Loucy (cell line): ENCODE measurements at regions not wholly inside any gene's neighbourhood (a gene's known extent, or its start where the extent isn't known, plus 50 kb on each side); places are given as distances from the start of the nearest gene placed in this dataset.

Source experiments
- H2AFZ ChIP-seq: fragments of 200-600 bp; sonication (generic); 2 replicates; pipeline ENCODE4 v1.6.0; 2016; ENCODE audit warnings: antibody characterized with exemption, mild to moderate bottlenecking, low read length, moderate library complexity
- H3F3A ChIP-seq: fragments of 200-600 bp; 2 replicates; pipeline ENCODE4 v1.6.0; 2016; ENCODE audit warnings: antibody characterized with exemption, low read depth, mild to moderate bottlenecking
- H3K27me3 ChIP-seq: fragments of 200-600 bp; sonication (generic); 2 replicates; pipeline ENCODE4 v1.6.1; 2014; ENCODE audit warnings: low read length, mild to moderate bottlenecking; ENCODE audit not compliant: insufficient read depth, poor library complexity, severe bottlenecking
- H3K36me3 ChIP-seq: fragments of 200-600 bp; sonication (generic); 2 replicates; pipeline ENCODE4 v1.6.1; 2016; ENCODE audit warnings: low read length; ENCODE audit not compliant: insufficient read depth
- H3K4me1 ChIP-seq: fragments of 200-600 bp; sonication (generic); 2 replicates; pipeline ENCODE4 v1.5.1; 2014; ENCODE audit warnings: low read length, mild to moderate bottlenecking; ENCODE audit not compliant: insufficient read depth, poor library complexity, severe bottlenecking
- H3K4me2 ChIP-seq: fragments of 200-600 bp; sonication (generic); 2 replicates; pipeline ENCODE4 v1.6.0; 2014; ENCODE audit warnings: antibody characterized with exemption, low read length, low read depth, mild to moderate bottlenecking; ENCODE audit not compliant: poor library complexity, severe bottlenecking
- H3K4me3 ChIP-seq: fragments of 200-600 bp; sonication (generic); 2 replicates; pipeline ENCODE4 v1.5.1; 2014; ENCODE audit warnings: low read length, mild to moderate bottlenecking, mixed read lengths; ENCODE audit not compliant: poor library complexity, severe bottlenecking
- H3K79me2 ChIP-seq: fragments of 200-600 bp; sonication (generic); 2 replicates; pipeline ENCODE4 v1.6.1; 2014; ENCODE audit warnings: low read length; ENCODE audit not compliant: insufficient read depth
- H3K9ac ChIP-seq: fragments of 200-600 bp; sonication (generic); 2 replicates; pipeline ENCODE4 v1.6.0; 2014; ENCODE audit warnings: mild to moderate bottlenecking, low read depth, low read length, moderate library complexity; ENCODE audit not compliant: poor library complexity, severe bottlenecking
- H3K9me2 ChIP-seq: fragments of 200-600 bp; sonication (generic); replicated peaks from 2 replicates; pipeline ENCODE4 v1.6.1; 2016; ENCODE audit warnings: low read depth, low read length, mixed read lengths
- H3K9me3 ChIP-seq: fragments of 200-600 bp; sonication (generic); 2 replicates; pipeline ENCODE4 v1.6.1; 2014; ENCODE audit warnings: mild to moderate bottlenecking, antibody characterized with exemption, low read length, low read depth; ENCODE audit not compliant: insufficient read depth
- H4K20me1 ChIP-seq: fragments of 200-600 bp; sonication (generic); 2 replicates; pipeline ENCODE4 v1.6.0; 2014; ENCODE audit warnings: antibody characterized with exemption, low read length, mild to moderate bottlenecking; ENCODE audit not compliant: insufficient read depth, poor library complexity, severe bottlenecking
- EZH2phosphoT487 ChIP-seq: fragments of 200-600 bp; IDR thresholded peaks from 2 replicates; pipeline ENCODE4 v1.6.1; 2018; ENCODE audit warnings: antibody characterized with exemption, mild to moderate bottlenecking, moderate library complexity, borderline replicate concordance
- TF ChIP-seq, protein P1 (sequence below): fragments of 200-600 bp; sonication (generic); conservative IDR thresholded peaks from 2 replicates; pipeline ENCODE4 v1.5.1; 2014; ENCODE audit warnings: mild to moderate bottlenecking, antibody characterized with exemption, low read length

DNA sequence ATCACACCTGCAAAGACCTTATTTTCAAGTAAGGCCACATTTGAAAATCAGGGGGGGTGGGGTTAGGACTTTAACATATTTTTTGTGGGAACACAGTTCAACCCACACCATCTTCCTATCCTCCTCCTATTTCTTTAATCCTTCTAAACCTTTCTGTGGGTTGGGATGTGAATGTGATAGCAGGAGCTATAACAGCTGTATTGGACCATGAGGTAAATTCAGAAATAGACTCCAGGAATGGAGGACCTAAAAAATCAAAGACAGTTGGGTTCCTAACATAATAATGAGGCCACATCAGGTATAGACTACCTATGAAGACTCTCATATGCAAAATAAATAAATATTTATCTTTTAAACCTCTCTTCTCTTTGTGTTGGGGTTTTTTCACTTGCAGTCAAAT lies 451.4 kb downstream of the XYLT1 start:
- Histone ChIP-seq H3K9me3 (no peaks in the 10 kb centered on the region; the same call in 1 of the 2 replicates), H4K20me1 (no peaks in the 10 kb centered on the region), H3K4me1 (peaks cover 10% of the 10 kb centered on the region), H3K9me2 (no peaks in the 10 kb centered on the region), H2AFZ (no peak overlapping the region), H3K79me2 (no peaks in the 10 kb centered on the region), H3K4me3 (no peak overlapping the region), H3K9ac (no peak overlapping the region), H3K27me3 (no peaks in the 10 kb centered on the region), H3K36me3 (no peaks in the 10 kb centered on the region), H3F3A (no peaks in the 10 kb centered on the region), H3K4me2 (no peak overlapping the region)
- TF ChIP-seq EZH2phosphoT487, result no peak
- TF ChIP-seq, protein P1, sequence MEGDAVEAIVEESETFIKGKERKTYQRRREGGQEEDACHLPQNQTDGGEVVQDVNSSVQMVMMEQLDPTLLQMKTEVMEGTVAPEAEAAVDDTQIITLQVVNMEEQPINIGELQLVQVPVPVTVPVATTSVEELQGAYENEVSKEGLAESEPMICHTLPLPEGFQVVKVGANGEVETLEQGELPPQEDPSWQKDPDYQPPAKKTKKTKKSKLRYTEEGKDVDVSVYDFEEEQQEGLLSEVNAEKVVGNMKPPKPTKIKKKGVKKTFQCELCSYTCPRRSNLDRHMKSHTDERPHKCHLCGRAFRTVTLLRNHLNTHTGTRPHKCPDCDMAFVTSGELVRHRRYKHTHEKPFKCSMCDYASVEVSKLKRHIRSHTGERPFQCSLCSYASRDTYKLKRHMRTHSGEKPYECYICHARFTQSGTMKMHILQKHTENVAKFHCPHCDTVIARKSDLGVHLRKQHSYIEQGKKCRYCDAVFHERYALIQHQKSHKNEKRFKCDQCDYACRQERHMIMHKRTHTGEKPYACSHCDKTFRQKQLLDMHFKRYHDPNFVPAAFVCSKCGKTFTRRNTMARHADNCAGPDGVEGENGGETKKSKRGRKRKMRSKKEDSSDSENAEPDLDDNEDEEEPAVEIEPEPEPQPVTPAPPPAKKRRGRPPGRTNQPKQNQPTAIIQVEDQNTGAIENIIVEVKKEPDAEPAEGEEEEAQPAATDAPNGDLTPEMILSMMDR, result no peak

DNA sequence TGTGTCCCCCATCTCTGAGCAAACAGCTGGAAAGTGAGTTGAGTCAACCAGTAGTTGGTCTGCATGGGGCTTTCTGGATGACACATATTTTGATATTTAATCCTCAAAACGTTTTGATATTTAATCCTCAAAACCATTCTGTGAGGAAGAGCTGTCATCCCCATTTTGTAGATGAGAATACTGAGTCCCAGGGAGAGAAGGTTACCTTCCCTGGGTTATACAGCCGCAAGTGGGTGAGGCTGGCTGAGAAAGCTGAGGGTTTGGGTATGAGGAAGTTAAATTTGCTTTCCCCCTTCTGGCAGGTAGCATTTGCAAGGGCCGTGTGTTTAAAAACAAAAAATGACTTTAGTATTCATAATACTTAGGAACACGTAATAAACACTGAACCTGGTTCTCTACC lies 447.2 kb downstream of the XYLT1 start:
- Histone ChIP-seq H3K9ac (no peak overlapping the region), H4K20me1 (no peaks in the 10 kb centered on the region), H3K36me3 (no peaks in the 10 kb centered on the region), H3K79me2 (no peaks in the 10 kb centered on the region), H3K27me3 (no peaks in the 10 kb centered on the region), H3K4me2 (no peak overlapping the region), H3K4me3 (no peak overlapping the region), H3K9me3 (no peaks in the 10 kb centered on the region), H3K4me1 (peaks cover 29% of the 10 kb centered on the region), H3F3A (no peaks in the 10 kb centered on the region), H3K9me2 (no peaks in the 10 kb centered on the region), H2AFZ (no peak overlapping the region)
- no peak for TF ChIP-seq EZH2phosphoT487
- TF ChIP-seq, protein P1, result no peak

DNA sequence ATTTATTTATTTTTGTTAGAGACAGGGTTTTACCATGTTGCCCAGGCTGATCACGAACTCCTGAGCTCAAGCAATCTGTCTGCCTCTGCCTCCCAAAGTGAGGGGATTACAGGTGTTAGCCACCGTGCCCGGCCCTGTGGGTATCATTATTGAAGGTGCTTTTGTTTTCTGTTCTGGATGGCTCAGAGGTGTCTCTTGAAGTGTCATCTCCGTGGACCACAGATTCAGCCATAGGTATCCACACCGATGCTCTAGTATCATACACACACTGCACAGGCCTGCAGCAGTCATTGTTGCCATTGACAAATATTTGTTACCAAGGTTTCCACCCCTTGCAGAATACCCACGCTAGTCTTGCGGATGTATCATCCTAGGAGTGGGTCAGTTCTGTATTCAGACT lies 446.2 kb downstream of the XYLT1 start:
- no peak for TF ChIP-seq EZH2phosphoT487
- H3K27me3 ChIP-seq, result no peaks in the 10 kb centered on the region
- H3K9me3 ChIP-seq, result no peaks in the 10 kb centered on the region; the same call in 1 of the 2 replicates
- no peaks in the 10 kb centered on the region for H3K36me3 ChIP-seq
- no peaks in the 10 kb centered on the region for H3K9me2 ChIP-seq
- no peak overlapping the region for H3K9ac ChIP-seq
- no peak overlapping the region for H3K4me3 ChIP-seq
- H3F3A ChIP-seq, result no peaks in the 10 kb centered on the region
- H3K79me2 ChIP-seq, result no peaks in the 10 kb centered on the region
- no peak overlapping the region for H2AFZ ChIP-seq
- H4K20me1 ChIP-seq, result no peaks in the 10 kb centered on the region
- H3K4me1 ChIP-seq, result peaks cover 26% of the 10 kb centered on the region
- no peak overlapping the region for H3K4me2 ChIP-seq

DNA sequence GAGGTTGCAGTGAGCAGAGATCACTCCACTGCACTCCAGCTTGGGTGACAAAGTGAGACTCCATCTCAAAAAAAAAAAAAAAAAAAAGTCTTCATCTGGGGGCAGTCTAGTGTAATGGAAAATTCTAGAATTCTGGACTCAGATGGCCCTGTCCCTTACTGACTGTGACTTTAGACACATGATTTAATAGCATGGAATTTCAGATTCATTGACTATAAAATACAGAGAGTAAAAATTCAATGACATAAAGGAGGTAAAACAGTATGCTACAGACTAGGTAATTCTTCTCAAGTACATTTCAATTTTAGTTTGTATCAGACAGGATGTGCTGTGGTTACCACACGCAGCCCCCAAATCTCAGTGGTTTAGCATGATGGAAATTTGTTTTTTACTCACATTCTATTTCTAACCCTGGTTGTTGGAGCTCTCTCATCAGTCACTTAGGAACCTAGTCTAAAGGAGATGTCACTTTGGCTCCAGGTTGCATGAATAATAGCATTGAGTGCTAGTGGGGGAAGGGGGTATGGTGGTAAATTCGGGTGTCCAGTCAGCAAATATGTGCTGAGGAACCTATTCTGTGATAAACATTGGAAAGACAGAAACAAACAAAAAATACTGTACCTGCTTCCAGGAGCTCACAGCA lies 444.0 kb downstream of the XYLT1 start:
- H3K9me2 ChIP-seq, result no peaks in the 10 kb centered on the region
- H3K9ac ChIP-seq, result no peak overlapping the region
- peaks cover 26% of the 10 kb centered on the region for H3K4me1 ChIP-seq
- peak overlapping the region; percentile 59 for H3K4me2 ChIP-seq
- H3K4me3 ChIP-seq, result peak overlapping the region; percentile 42
- H3K79me2 ChIP-seq, result no peaks in the 10 kb centered on the region
- H4K20me1 ChIP-seq, result no peaks in the 10 kb centered on the region
- no peaks in the 10 kb centered on the region for H3K36me3 ChIP-seq
- no peak for TF ChIP-seq EZH2phosphoT487
- TF ChIP-seq, protein P1, result no peak
- no peak overlapping the region for H2AFZ ChIP-seq
- H3K27me3 ChIP-seq, result no peaks in the 10 kb centered on the region
- no peaks in the 10 kb centered on the region for H3F3A ChIP-seq
- H3K9me3 ChIP-seq, result no peaks in the 10 kb centered on the region; the same call in 1 of the 2 replicates
